IMR-90 (cell line): ENCODE measurements at regions not wholly inside any gene's neighbourhood (a gene's known extent, or its start where the extent isn't known, plus 50 kb on each side); places are given as distances from the start of the nearest gene placed in this dataset.

ENCODE experiments used
- ATAC-seq: fragments of 200-7000 bp; cut with Tn5 transposase; 2 replicates; pipeline ENCODE4 v1.9.1; 2020; ENCODE audit warnings: low read depth, mild to moderate bottlenecking, moderate library complexity
- BruUV-seq: library from RNA; stranded (reverse); fragments of 400-500 nt; replicated peaks from 2 replicates; lab custom pipeline; 2021; lab: Mats Ljungman, UMichigan
- CTCF ChIA-PET: fragments of 300-600 bp; formaldehyde crosslinking; extraction: SDS; loops from one replicate; lab custom pipeline; 2021; ENCODE audit warnings: antibody characterized with exemption; lab: Yijun Ruan, JAX
- POLR2A ChIA-PET: fragments of 300-600 bp; sonication (Branson Sonifier 250); formaldehyde crosslinking; loops from one replicate; lab custom pipeline; 2022; ENCODE audit warnings: antibody characterized with exemption; ENCODE audit not compliant: unreplicated experiment; lab: Charles Lee
- DNase-seq: peaks from one replicate; pipeline ENCODE4 v3.0.0; 2013
- H2AFZ ChIP-seq: replicated peaks from 2 replicates; pipeline ENCODE3; 2013; ENCODE audit warnings: low read length, mild to moderate bottlenecking; ENCODE audit not compliant: poor library complexity
- H2AK5ac ChIP-seq: 2 replicates; pipeline ENCODE4 v1.6.1; 2013; ENCODE audit warnings: low read depth, low read length, inconsistent platforms
- H2AK9ac ChIP-seq: replicated peaks from 2 replicates; pipeline ENCODE3; 2013; ENCODE audit warnings: mild to moderate bottlenecking, low read depth, low read length, moderate library complexity; ENCODE audit not compliant: poor library complexity
- H2BK120ac ChIP-seq: 2 replicates; pipeline ENCODE4 v1.6.1; 2013; ENCODE audit warnings: low read depth, low read length, inconsistent platforms
- H2BK15ac ChIP-seq: 3 replicates; pipeline ENCODE4 v1.6.1; 2013; ENCODE audit warnings: low read depth, low read length, inconsistent platforms
- H2BK20ac ChIP-seq: 2 replicates; pipeline ENCODE4 v1.6.1; 2013; ENCODE audit warnings: low read depth, mild to moderate bottlenecking, inconsistent platforms, low read length, moderate library complexity
- H2BK5ac ChIP-seq: 2 replicates; pipeline ENCODE4 v1.6.1; 2013; ENCODE audit warnings: mild to moderate bottlenecking, low read depth, low read length, inconsistent platforms; ENCODE audit not compliant: poor library complexity, severe bottlenecking
- H3K14ac ChIP-seq: replicated peaks from 2 replicates; pipeline ENCODE4 v1.6.1; 2013; ENCODE audit warnings: low read depth, low read length, inconsistent platforms
- H3K18ac ChIP-seq: 2 replicates; pipeline ENCODE4 v1.6.1; 2013; ENCODE audit warnings: low read depth, low read length, control low read depth
- H3K23ac ChIP-seq: 2 replicates; pipeline ENCODE4 v1.6.1; 2013; ENCODE audit warnings: low read depth, low read length, inconsistent platforms
- H3K27ac ChIP-seq: 2 replicates; pipeline ENCODE4 v1.5.1; 2013; ENCODE audit warnings: mild to moderate bottlenecking, control low read depth, low read length; ENCODE audit not compliant: insufficient read depth
- H3K27me3 ChIP-seq: 2 replicates; pipeline ENCODE4 v1.6.1; 2013; ENCODE audit warnings: low read length; ENCODE audit not compliant: control insufficient read depth, insufficient read depth
- H3K36me3 ChIP-seq: 2 replicates; pipeline ENCODE4 v1.6.1; 2013; ENCODE audit warnings: low read length, mixed read lengths; ENCODE audit not compliant: control insufficient read depth, insufficient read depth
- H3K4ac ChIP-seq: 2 replicates; pipeline ENCODE4 v1.6.1; 2013; ENCODE audit warnings: low read depth, low read length, inconsistent platforms
- H3K4me1 ChIP-seq: 2 replicates; pipeline ENCODE4 v1.6.1; 2013; ENCODE audit warnings: low read length, mixed read lengths; ENCODE audit not compliant: control insufficient read depth, insufficient read depth
- H3K4me2 ChIP-seq: 2 replicates; pipeline ENCODE4 v1.6.1; 2013; ENCODE audit warnings: low read depth, mild to moderate bottlenecking, control low read depth, low read length, moderate library complexity
- H3K4me3 ChIP-seq: 2 replicates; pipeline ENCODE4 v1.5.1; 2013; ENCODE audit warnings: low read depth, mild to moderate bottlenecking, control low read depth, low read length, moderate library complexity; ENCODE audit not compliant: insufficient read depth
- H3K56ac ChIP-seq: 2 replicates; pipeline ENCODE4 v1.6.1; 2013; ENCODE audit warnings: low read length, inconsistent platforms; ENCODE audit not compliant: insufficient read depth; ENCODE audit errors: extremely low read depth
- H3K79me1 ChIP-seq, 2 experiments: 2 replicates each; pipeline ENCODE4 v1.6.1; 2013; ENCODE audit warnings: low read length in 2 of 2, inconsistent platforms in 1 of 2, low read depth in 1 of 2
- H3K9ac ChIP-seq: 2 replicates; pipeline ENCODE4 v1.6.1; 2013; ENCODE audit warnings: low read depth, low read length, control low read depth
- H3K9me1 ChIP-seq: 2 replicates; pipeline ENCODE4 v1.6.1; 2013; ENCODE audit warnings: low read length, inconsistent platforms; ENCODE audit not compliant: insufficient read depth
- H3K9me3 ChIP-seq: 2 replicates; pipeline ENCODE4 v1.6.1; 2013; ENCODE audit warnings: low read length; ENCODE audit not compliant: control insufficient read depth, insufficient read depth
- H4K20me1 ChIP-seq: 2 replicates; pipeline ENCODE4 v1.6.1; 2013; ENCODE audit warnings: low read length, inconsistent platforms; ENCODE audit not compliant: insufficient read depth
- H4K5ac ChIP-seq: 2 replicates; pipeline ENCODE4 v1.6.1; 2013; ENCODE audit warnings: mild to moderate bottlenecking, low read depth, low read length, control low read depth
- H4K8ac ChIP-seq, 2 experiments: 2 replicates each; pipeline ENCODE4 v1.6.1; 2013; ENCODE audit warnings: low read depth in 2 of 2, low read length in 2 of 2, control low read depth in 1 of 2, inconsistent platforms in 1 of 2
- H4K91ac ChIP-seq: 2 replicates; pipeline ENCODE4 v1.6.1; 2013; ENCODE audit warnings: low read depth, low read length, inconsistent platforms; ENCODE audit not compliant: insufficient read depth
- CEBPB ChIP-seq: IDR thresholded peaks from 2 replicates; pipeline ENCODE4 v1.6.1; 2012; ENCODE audit warnings: low read depth, low read length, improper control_type of control experiment
- CHD1 ChIP-seq: IDR thresholded peaks from 2 replicates; pipeline ENCODE4 v1.6.1; 2012; ENCODE audit warnings: low read depth, low read length, improper control_type of control experiment
- WGBS, 2 experiments: methylation state at CpG; one replicate each; pipeline versions ENCODE4 v1.1.5 to v1.1.7; 2013; ENCODE audit warnings: missing lambda C conversion rate in 2 of 2; ENCODE audit not compliant: insufficient read length in 1 of 2; ENCODE audit errors: extremely low coverage in 2 of 2; 5-methylcytosine and 5-hydroxymethylcytosine counted together
- dilution Hi-C: fragments of 300-500 bp; cut with HindIII; formaldehyde crosslinking; loops from one replicate; pipeline ENCODE4 v1.14.3; 2018; ENCODE audit warnings: low sequenced_read_pairs; ENCODE audit not compliant: unreplicated experiment
- in situ Hi-C: fragments of 300-500 bp; cut with MboI; formaldehyde crosslinking; loops from 3 replicates; pipeline ENCODE4 v1.14.3; 2019; ENCODE audit warnings: low sequenced_read_pairs, inconsistent platforms, mixed read lengths
- intact Hi-C: fragments of 100-400 bp; cut with micrococcal nuclease; formaldehyde crosslinking; loops from 2 replicates; pipeline ENCODE4 v1.10.0; 2022

DNA sequence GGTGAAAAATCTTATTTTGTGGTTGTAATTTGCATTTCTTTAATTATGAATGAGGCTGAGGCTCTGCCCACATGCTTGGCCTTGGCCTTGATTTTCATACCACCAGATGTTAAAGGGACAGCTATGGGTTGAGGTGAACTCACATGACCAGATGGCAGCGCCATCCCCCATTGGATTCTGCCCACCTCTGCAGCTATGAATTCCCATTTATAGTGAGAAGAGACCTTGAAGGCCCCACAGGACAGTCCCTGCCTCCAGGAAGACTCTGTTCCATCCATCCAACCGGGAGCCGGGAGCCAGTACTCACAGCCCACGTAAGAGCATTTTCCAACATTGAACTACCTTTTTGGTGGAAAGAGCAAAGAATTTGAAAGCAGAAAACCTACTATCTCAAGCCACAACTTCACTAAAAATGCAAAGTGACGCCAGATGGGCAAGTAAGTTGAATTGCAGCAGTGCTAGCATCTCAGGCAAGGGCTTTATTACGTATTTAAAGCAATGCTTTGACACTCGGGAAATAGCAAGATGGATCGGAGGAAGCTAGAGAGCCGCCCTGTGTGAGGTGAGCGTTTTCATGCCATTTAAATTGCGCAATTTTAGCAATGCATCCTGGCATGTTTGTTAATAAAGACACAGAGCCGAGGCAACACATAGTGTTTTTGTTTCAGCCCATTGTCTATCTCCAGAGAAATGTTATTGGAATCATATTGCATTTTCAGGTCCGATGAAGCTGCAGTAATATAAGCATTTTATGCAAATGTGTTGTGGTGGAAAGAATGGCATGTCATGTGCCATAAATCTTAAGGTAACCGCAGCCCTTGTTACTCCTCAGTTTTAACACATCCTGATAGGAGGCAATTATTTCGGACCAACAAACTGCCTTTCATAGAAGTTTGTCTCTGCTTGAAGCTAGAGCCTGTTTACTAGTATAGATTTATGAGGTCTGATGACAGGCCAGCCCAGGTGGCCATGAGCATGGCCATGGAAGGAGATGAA lies 273.4 kb upstream of the TNRC6C start:
- H2AFZ ChIP-seq: no peak overlapping the region
- ChIA-PET CTCF (no interaction called here), POLR2A (no interaction called here)
- H2AK9ac ChIP-seq: no peak overlapping the region
- H2BK120ac ChIP-seq: no peak overlapping the region
- no peak overlapping the region for H4K91ac ChIP-seq
- H3K4ac ChIP-seq: no peak overlapping the region
- H3K9ac ChIP-seq: no peak overlapping the region
- no peak for DNase-seq
- H3K79me1 ChIP-seq: no peaks in the 10 kb centered on the region
- TF ChIP-seq CHD1: no peak
- peak; percentile 82 for TF ChIP-seq CEBPB
- H4K20me1 ChIP-seq: no peaks in the 10 kb centered on the region
- 37% methylated on average over 5 of the region's 15 CpGs; no CpG with 5 or more reads in 1 of the 2 experiments for WGBS, 2 experiments
- H3K9me3 ChIP-seq: no peaks in the 10 kb centered on the region
- H3K27ac ChIP-seq: no peak overlapping the region
- BruUV-seq: no TSS peak
- no peak overlapping the region for H2BK20ac ChIP-seq
- H4K8ac ChIP-seq: no peak overlapping the region
- ATAC-seq: no peak
- peaks cover 11% of the 10 kb centered on the region for H3K27me3 ChIP-seq
- no peaks in the 10 kb centered on the region for H3K4me1 ChIP-seq
- no peak overlapping the region for H3K56ac ChIP-seq
- H3K18ac ChIP-seq: no peak overlapping the region
- intact Hi-C loops (no loop called here), dilution Hi-C loops (no loop called here), in situ Hi-C loops (no loop called here)
- H3K14ac ChIP-seq: no peak overlapping the region
- H4K5ac ChIP-seq: no peak overlapping the region
- no peak overlapping the region for H2BK5ac ChIP-seq
- H3K4me2 ChIP-seq: no peak overlapping the region
- no peak overlapping the region for H2AK5ac ChIP-seq
- H3K23ac ChIP-seq: no peak overlapping the region
- no peak overlapping the region for H3K4me3 ChIP-seq
- H3K36me3 ChIP-seq: no peaks in the 10 kb centered on the region
- H2BK15ac ChIP-seq: no peak overlapping the region
- H3K9me1 ChIP-seq: no peaks in the 10 kb centered on the region
